ENCODE measurements at regions not wholly inside any gene's neighbourhood (a gene's known extent, or its start where the extent isn't known, plus 50 kb on each side); places are given as distances from the start of the nearest gene placed in this dataset.
"Not testable (repeated sequence)": the region's sequence is repeated elsewhere in the genome, so short reads cannot be mapped to it uniquely, and the experiment has no call there.

DNA sequence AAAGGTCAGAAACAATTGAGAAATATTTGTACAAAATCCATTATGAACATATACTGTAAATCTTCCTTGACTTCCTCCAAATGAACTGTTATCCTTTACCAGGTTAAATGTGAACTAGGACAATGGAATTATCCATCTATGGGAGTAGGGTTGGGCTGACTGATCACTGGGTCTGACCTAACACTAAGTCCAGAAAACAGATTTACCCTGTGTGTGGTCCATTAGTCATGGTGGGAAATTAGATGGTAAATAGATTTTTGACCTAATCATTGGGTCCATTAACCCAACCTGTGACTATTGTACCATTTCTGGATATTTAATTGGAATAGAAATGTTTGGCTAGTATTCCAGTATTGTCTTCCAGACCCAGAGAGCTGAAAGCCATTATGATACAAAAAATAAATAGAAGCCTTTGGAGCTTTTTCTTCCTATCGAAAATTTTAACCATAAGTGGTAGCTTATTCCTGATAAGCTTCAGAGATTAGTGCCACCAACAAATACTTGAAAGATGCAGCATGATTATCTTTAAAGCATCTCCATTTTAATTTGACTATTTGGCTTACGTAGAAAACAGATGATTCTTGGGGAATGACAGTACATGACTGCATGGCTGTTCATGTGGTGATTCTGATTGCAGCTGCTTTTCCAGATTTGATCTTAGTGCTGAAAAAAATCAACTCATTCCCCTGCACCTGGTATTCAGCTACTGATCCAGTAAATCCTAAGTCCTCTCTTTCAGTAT, 703.2 kb upstream of the FSHR start:
- no peaks in the 10 kb centered on the region for H3K79me2 ChIP-seq (ENCODE audit: insufficient read depth, low read depth)
- H4K20me1 ChIP-seq (ENCODE audit: insufficient read depth), result no peaks in the 10 kb centered on the region
- H3K4me2 ChIP-seq, result no peak overlapping the region
- no peak overlapping the region for H3K9ac ChIP-seq
- H3K4me3 ChIP-seq (IDR thresholded peaks at IDR 0.05; ENCODE audit: insufficient read depth, low read depth, low read length), result no peak overlapping the region
- H3K27ac ChIP-seq, result no peak overlapping the region
- H3K4me1 ChIP-seq (ENCODE audit: low read depth, poor library complexity, severe bottlenecking), result no peaks in the 10 kb centered on the region
- H3K27me3 ChIP-seq (ENCODE audit: insufficient read depth, low read depth), result no peaks in the 10 kb centered on the region
- no peak for TF ChIP-seq CTCF (conservative IDR thresholded peaks at IDR 0.05; ENCODE audit: low read depth, low read length)
- H2AFZ ChIP-seq (ENCODE audit: low read depth), result no peak overlapping the region
- H3K36me3 ChIP-seq (ENCODE audit: insufficient read depth), result no peaks in the 10 kb centered on the region

DNA sequence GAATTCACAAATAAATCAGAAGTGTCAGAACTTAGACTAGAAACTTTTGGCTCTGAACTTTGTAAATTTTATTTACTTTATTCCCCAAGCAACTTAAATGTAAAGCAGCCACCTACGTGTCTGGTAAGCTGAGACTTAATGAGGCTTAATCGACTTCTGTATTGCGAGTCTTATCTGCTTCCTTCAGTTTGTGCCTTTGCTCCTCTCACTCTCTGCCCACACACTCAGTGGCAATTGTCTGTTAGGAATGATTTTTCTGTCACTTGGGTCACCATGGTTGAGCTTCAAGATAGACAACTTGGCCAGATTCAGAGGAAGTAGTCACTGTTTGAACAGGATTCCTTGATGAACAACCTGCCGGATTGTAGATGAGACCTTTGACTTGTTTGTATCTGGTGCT, 691.4 kb upstream of the FSHR start:
- Histone ChIP-seq H3K36me3 (ENCODE audit: insufficient read depth) (no peaks in the 10 kb centered on the region), H2AFZ (ENCODE audit: low read depth) (no peak overlapping the region)

GRCh38 chr2:49845021-49845420, 690.7 kb upstream of the FSHR start:
- Histone ChIP-seq H3K79me2 (ENCODE audit: insufficient read depth, low read depth) (no peaks in the 10 kb centered on the region), H3K4me2 (no peak overlapping the region), H3K4me3 (IDR thresholded peaks at IDR 0.05; ENCODE audit: insufficient read depth, low read depth, low read length) (no peak overlapping the region), H3K27me3 (ENCODE audit: insufficient read depth, low read depth) (no peaks in the 10 kb centered on the region), H2AFZ (ENCODE audit: low read depth) (no peak overlapping the region), H3K27ac (no peak overlapping the region), H3K9ac (no peak overlapping the region), H4K20me1 (ENCODE audit: insufficient read depth) (no peaks in the 10 kb centered on the region), H3K36me3 (ENCODE audit: insufficient read depth) (no peaks in the 10 kb centered on the region), H3K4me1 (ENCODE audit: low read depth, poor library complexity, severe bottlenecking) (no peaks in the 10 kb centered on the region)
- TF ChIP-seq CTCF (conservative IDR thresholded peaks at IDR 0.05; ENCODE audit: low read depth, low read length), result no peak

More for the DNA sequence above, 691.4 kb upstream of the FSHR start:
- Histone ChIP-seq H3K9ac (no peak overlapping the region), H3K27ac (no peak overlapping the region), H3K27me3 (ENCODE audit: insufficient read depth, low read depth) (no peaks in the 10 kb centered on the region), H4K20me1 (ENCODE audit: insufficient read depth) (no peaks in the 10 kb centered on the region), H3K4me1 (ENCODE audit: low read depth, poor library complexity, severe bottlenecking) (no peaks in the 10 kb centered on the region), H3K4me3 (IDR thresholded peaks at IDR 0.05; ENCODE audit: insufficient read depth, low read depth, low read length) (no peak overlapping the region), H3K4me2 (no peak overlapping the region), H3K79me2 (ENCODE audit: insufficient read depth, low read depth) (no peaks in the 10 kb centered on the region)
- no peak for TF ChIP-seq CTCF (conservative IDR thresholded peaks at IDR 0.05; ENCODE audit: low read depth, low read length)

GRCh38 chr2:49844113-49844512, 689.8 kb upstream of the FSHR start:
- not testable (repeated sequence) for H3K27me3 ChIP-seq (ENCODE audit: insufficient read depth, low read depth); H2AFZ ChIP-seq (ENCODE audit: low read depth); H4K20me1 ChIP-seq (ENCODE audit: insufficient read depth); H3K4me1 ChIP-seq (ENCODE audit: low read depth, poor library complexity, severe bottlenecking); H3K4me3 ChIP-seq (IDR thresholded peaks at IDR 0.05; ENCODE audit: insufficient read depth, low read depth, low read length); H3K36me3 ChIP-seq (ENCODE audit: insufficient read depth); H3K79me2 ChIP-seq (ENCODE audit: insufficient read depth, low read depth); H3K9ac ChIP-seq; H3K27ac ChIP-seq; H3K4me2 ChIP-seq

- H3K4me1 ChIP-seq (ENCODE audit: low read depth, poor library complexity, severe bottlenecking), result no peaks in the 10 kb centered on the region
- no peak overlapping the region for H2AFZ ChIP-seq (ENCODE audit: low read depth)
- H3K36me3 ChIP-seq (ENCODE audit: insufficient read depth), result no peaks in the 10 kb centered on the region
- no peak for TF ChIP-seq CTCF (conservative IDR thresholded peaks at IDR 0.05; ENCODE audit: low read depth, low read length)
- no peak overlapping the region for H3K27ac ChIP-seq
- no peak overlapping the region for H3K4me2 ChIP-seq
- no peaks in the 10 kb centered on the region for H4K20me1 ChIP-seq (ENCODE audit: insufficient read depth)
- H3K79me2 ChIP-seq (ENCODE audit: insufficient read depth, low read depth), result no peaks in the 10 kb centered on the region
- no peak overlapping the region for H3K4me3 ChIP-seq (IDR thresholded peaks at IDR 0.05; ENCODE audit: insufficient read depth, low read depth, low read length)
- no peak overlapping the region for H3K9ac ChIP-seq
- no peaks in the 10 kb centered on the region for H3K27me3 ChIP-seq (ENCODE audit: insufficient read depth, low read depth)
These were observed 689.0 kb upstream of the FSHR start for GRCh38 chr2:49843314-49843713.

All from KMS-11 (cell line).